ENCODE measurements at regions not wholly inside any gene's neighbourhood (a gene's known extent, or its start where the extent isn't known, plus 50 kb on each side); places are given as distances from the start of the nearest gene placed in this dataset.

- no peak for TF ChIP-seq NANOG (IDR thresholded peaks at IDR 0.05; ENCODE audit: borderline replicate concordance)
- no peak for TF ChIP-seq EZH2 (IDR thresholded peaks at IDR 0.05; ENCODE audit: low read depth, unreplicated experiment)
- no peak for TF ChIP-seq CREB1 (CRISPR knock-in tag; IDR thresholded peaks at IDR 0.05; ENCODE audit: low read depth)
- no peak for TF ChIP-seq STAT1 (IDR thresholded peaks at IDR 0.05; ENCODE audit: unreplicated experiment)
Measured at GRCh38 chr17:36786867-36787266, 150.4 kb upstream of the LHX1 start (continued).

- Histone ChIP-seq H3K27me3 (ENCODE audit: insufficient read depth) (no peaks in the 10 kb centered on the region), H3K4me2 (peak overlapping the region; percentile 64; the same call in 1 of the 2 replicates), H3K79me2 (replicated peaks; ENCODE audit: insufficient read depth) (no peaks in the 10 kb centered on the region), H3K27ac (ENCODE audit: low read depth) (no peak overlapping the region), H3K4me1 (ENCODE audit: insufficient read depth) (peaks cover 18% of the 10 kb centered on the region), H3K36me3 (ENCODE audit: insufficient read depth) (no peaks in the 10 kb centered on the region), H3K4me3 (no peak overlapping the region), H4K20me1 (replicated peaks; ENCODE audit: insufficient read depth) (no peaks in the 10 kb centered on the region), H3K9me2 (ENCODE audit: insufficient read depth) (no peaks in the 10 kb centered on the region), H2AFZ (peak overlapping the region; percentile 86), H3F3A (replicated peaks; ENCODE audit: low read depth) (no peaks in the 10 kb centered on the region)
- no peaks in the 10 kb centered on the region for H3K36me3 Mint-ChIP-seq (ENCODE audit: low read depth)
- H3K27ac Mint-ChIP-seq, result peak overlapping the region; percentile 32; the same call in 1 of the 2 replicates
- peaks cover 18% of the 10 kb centered on the region for H3K4me1 Mint-ChIP-seq
- H3K27me3 Mint-ChIP-seq (ENCODE audit: insufficient read depth, low read depth, poor library complexity), result peaks cover 7% of the 10 kb centered on the region
- peak; percentile 80 for ATAC-seq
- H3K9me3 Mint-ChIP-seq, result no peaks in the 10 kb centered on the region
- DNase-seq (ENCODE audit: low spot score), result no peak
- H3K4me3 Mint-ChIP-seq, result no peak overlapping the region
- TF ChIP-seq CTCF (conservative IDR thresholded peaks at IDR 0.05; ENCODE audit: low read depth in 2 of 2), result no peak
- no peak for TF ChIP-seq CREB1 (CRISPR knock-in tag; IDR thresholded peaks at IDR 0.05; ENCODE audit: low read depth)
- TF ChIP-seq ZNF331 (CRISPR knock-in tag; IDR thresholded peaks at IDR 0.05; ENCODE audit: low read depth), result no peak
- no peak for TF ChIP-seq ETS1 (IDR thresholded peaks at IDR 0.05)
- no peak for TF ChIP-seq REST (IDR thresholded peaks at IDR 0.05; ENCODE audit: unreplicated experiment)
- no peak for TF ChIP-seq NANOG (IDR thresholded peaks at IDR 0.05; ENCODE audit: borderline replicate concordance)
- no peak for TF ChIP-seq EZH2phosphoT487 (IDR thresholded peaks at IDR 0.05; ENCODE audit: unreplicated experiment)
- TF ChIP-seq JUNB (IDR thresholded peaks at IDR 0.05; ENCODE audit: unreplicated experiment), result no peak
- TF ChIP-seq EZH2 (IDR thresholded peaks at IDR 0.05; ENCODE audit: low read depth, unreplicated experiment), result no peak
- TF ChIP-seq ZNF462 (CRISPR knock-in tag; IDR thresholded peaks at IDR 0.05), result no peak
- TF ChIP-seq STAT1 (IDR thresholded peaks at IDR 0.05; ENCODE audit: unreplicated experiment), result no peak
Measured at GRCh38 chr17:36791150-36791941, 145.9 kb upstream of the LHX1 start.

All from GM23338 (cell line).